OCI-LY3 (cell line): ENCODE measurements at regions not wholly inside any gene's neighbourhood (a gene's known extent, or its start where the extent isn't known, plus 50 kb on each side); places are given as distances from the start of the nearest gene placed in this dataset.
"Not testable (repeated sequence)": the region's sequence is repeated elsewhere in the genome, so short reads cannot be mapped to it uniquely, and the experiment has no call there.

Experiments used
- H2AFZ ChIP-seq: fragments of 200-600, 300-600 bp; shearing (Covaris generic); 2 replicates; pipeline ENCODE4 v1.6.0; 2014; ENCODE audit warnings: antibody characterized with exemption, low read depth, low read length
- H3K27ac ChIP-seq: fragments of 200-600, 300-600 bp; sonication (generic); 2 replicates; pipeline ENCODE4 v1.5.1; 2014; ENCODE audit warnings: mild to moderate bottlenecking, low read length, moderate library complexity, mixed read lengths
- H3K27me3 ChIP-seq: fragments of 200-600, 300-600 bp; sonication (generic); 2 replicates; pipeline ENCODE4 v1.6.1; 2014; ENCODE audit warnings: low read depth, low read length, mixed read lengths
- H3K36me3 ChIP-seq: fragments of 200-600, 300-600 bp; sonication (generic); replicated peaks from 2 replicates; pipeline ENCODE3; 2014; ENCODE audit warnings: low read depth, low read length, mixed read lengths
- H3K4me1 ChIP-seq: fragments of 300-600, 200-600 bp; sonication (generic); 2 replicates; pipeline ENCODE4 v1.6.1; 2014; ENCODE audit warnings: low read length, mixed read lengths
- H3K4me2 ChIP-seq: fragments of 200-600, 300-600 bp; sonication (generic); 2 replicates; pipeline ENCODE4 v1.6.1; 2014; ENCODE audit warnings: low read length, mixed read lengths
- H3K4me3 ChIP-seq: fragments of 300-600, 200-600 bp; sonication (generic); 2 replicates; pipeline ENCODE4 v1.5.1; 2014; ENCODE audit warnings: antibody characterized with exemption, mild to moderate bottlenecking, low read length, moderate library complexity
- H3K79me2 ChIP-seq: fragments of 300-600, 200-600 bp; shearing (Covaris generic); 2 replicates; pipeline ENCODE4 v1.6.1; 2014; ENCODE audit warnings: mild to moderate bottlenecking, low read length, mixed read lengths
- H3K9ac ChIP-seq: fragments of 300-600, 200-600 bp; shearing (Covaris generic); 2 replicates; pipeline ENCODE4 v1.6.0; 2014; ENCODE audit warnings: mild to moderate bottlenecking, low read length, moderate library complexity
- H3K9me3 ChIP-seq: fragments of 200-600, 300-600 bp; shearing (Covaris generic); 2 replicates; pipeline ENCODE4 v1.6.1; 2014; ENCODE audit warnings: low read length, mixed read lengths; ENCODE audit not compliant: insufficient read depth
- H4K20me1 ChIP-seq: fragments of 200-600, 300-600 bp; sonication (generic); 2 replicates; pipeline ENCODE4 v1.6.1; 2016; ENCODE audit warnings: low read length, mixed read lengths; ENCODE audit not compliant: insufficient read depth
- EZH2phosphoT487 ChIP-seq: fragments of 200-600 bp; shearing (Covaris generic); IDR thresholded peaks from 2 replicates; pipeline ENCODE4 v1.6.1; 2018; ENCODE audit warnings: antibody characterized with exemption, mixed run types, low read depth
- TF ChIP-seq, protein P1 (sequence below): fragments of 200-600, 300-600 bp; sonication (generic); IDR thresholded peaks from 2 replicates; pipeline ENCODE4 v1.5.1; 2014; ENCODE audit warnings: antibody characterized with exemption, low read length, low read depth

DNA sequence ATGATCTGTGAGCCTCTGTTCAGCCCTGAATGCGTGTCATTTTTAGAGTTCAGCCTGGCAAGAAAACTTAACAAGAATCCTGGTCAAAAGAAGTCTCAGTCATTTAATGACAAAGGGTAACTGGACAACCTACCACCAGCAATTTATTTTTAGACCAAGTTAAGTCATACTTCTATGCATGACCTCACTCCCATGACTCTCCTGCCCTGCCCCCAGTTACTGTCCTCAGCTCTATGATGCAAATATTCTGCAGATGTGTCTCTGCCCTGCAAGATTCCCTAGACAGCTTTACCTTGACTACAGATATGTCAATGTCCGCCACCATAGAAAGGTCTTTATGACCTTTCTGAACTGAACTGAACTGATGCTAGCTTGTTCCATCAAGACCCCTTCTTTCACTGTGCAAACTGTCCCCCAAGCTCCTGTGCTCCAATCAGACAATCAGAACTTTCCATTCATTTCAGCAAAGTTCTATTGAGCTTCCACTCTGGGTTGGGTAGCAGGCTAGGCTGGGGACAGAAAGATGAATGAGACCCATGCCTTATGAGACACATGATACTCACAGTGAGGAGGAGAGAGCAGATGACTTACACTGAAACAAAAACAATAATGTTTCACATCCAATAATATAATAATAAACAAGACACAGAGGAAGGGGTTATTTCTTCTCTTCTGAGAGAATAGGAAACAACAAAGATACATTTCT, 255.7 kb downstream of the NPIPA8 start:
- H3K27ac ChIP-seq, H2AFZ ChIP-seq, H3K4me2 ChIP-seq, H3K36me3 ChIP-seq, H3K4me3 ChIP-seq, H3K27me3 ChIP-seq, H3K4me1 ChIP-seq, H4K20me1 ChIP-seq, H3K79me2 ChIP-seq, H3K9me3 ChIP-seq, H3K9ac ChIP-seq: not testable (repeated sequence)

DNA sequence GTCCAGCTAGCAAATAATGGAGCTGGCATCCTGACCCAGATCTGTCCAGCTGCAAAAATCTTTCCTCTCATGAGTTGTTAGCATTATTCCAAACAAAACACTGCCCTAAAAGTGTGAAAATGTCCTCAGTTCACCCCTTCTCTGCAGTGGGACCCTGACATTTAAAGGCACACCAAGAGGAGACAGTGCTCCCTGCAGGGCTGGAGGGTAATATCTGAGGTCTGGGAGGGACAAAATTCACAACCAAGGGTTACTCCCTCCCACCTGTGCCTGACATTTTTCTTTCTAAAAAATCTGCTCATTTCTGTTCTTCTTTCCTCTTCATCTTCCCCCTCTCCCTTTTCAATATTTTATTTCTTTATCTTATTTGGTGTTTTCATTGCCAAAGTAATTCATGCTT, 258.6 kb downstream of the NPIPA8 start:
- H3K27ac ChIP-seq, H3K9me3 ChIP-seq, H3K27me3 ChIP-seq, H4K20me1 ChIP-seq, H3K79me2 ChIP-seq, H2AFZ ChIP-seq, H3K4me1 ChIP-seq, H3K36me3 ChIP-seq, H3K4me3 ChIP-seq, H3K9ac ChIP-seq, H3K4me2 ChIP-seq: not testable (repeated sequence)

DNA sequence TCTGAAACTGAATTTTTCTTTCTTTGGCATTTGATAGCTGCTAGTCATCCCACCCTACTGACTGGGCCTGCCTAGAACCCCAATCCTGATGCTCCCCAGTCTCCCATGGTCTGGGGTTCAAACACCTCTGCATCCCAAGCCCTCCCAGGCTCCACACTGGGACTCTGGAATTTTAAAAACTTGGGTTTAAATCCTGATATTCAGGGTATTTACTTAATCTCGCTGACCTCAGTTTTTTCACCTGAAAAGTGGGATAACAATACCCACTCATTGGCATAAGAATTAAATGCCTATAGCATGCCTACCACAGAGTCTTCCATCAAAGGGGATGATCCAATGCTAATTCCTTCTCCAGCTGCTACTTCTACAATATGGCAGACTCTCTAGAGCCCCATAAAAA, 264.4 kb downstream of the NPIPA8 start:
- Histone ChIP-seq H2AFZ (no peak overlapping the region), H4K20me1 (no peaks in the 10 kb centered on the region), H3K27ac (no peak overlapping the region), H3K79me2 (no peaks in the 10 kb centered on the region), H3K4me2 (no peak overlapping the region), H3K36me3 (no peaks in the 10 kb centered on the region), H3K4me1 (no peaks in the 10 kb centered on the region), H3K27me3 (no peaks in the 10 kb centered on the region), H3K9me3 (no peaks in the 10 kb centered on the region), H3K9ac (no peak overlapping the region), H3K4me3 (no peak overlapping the region)
- TF ChIP-seq, protein P1, sequence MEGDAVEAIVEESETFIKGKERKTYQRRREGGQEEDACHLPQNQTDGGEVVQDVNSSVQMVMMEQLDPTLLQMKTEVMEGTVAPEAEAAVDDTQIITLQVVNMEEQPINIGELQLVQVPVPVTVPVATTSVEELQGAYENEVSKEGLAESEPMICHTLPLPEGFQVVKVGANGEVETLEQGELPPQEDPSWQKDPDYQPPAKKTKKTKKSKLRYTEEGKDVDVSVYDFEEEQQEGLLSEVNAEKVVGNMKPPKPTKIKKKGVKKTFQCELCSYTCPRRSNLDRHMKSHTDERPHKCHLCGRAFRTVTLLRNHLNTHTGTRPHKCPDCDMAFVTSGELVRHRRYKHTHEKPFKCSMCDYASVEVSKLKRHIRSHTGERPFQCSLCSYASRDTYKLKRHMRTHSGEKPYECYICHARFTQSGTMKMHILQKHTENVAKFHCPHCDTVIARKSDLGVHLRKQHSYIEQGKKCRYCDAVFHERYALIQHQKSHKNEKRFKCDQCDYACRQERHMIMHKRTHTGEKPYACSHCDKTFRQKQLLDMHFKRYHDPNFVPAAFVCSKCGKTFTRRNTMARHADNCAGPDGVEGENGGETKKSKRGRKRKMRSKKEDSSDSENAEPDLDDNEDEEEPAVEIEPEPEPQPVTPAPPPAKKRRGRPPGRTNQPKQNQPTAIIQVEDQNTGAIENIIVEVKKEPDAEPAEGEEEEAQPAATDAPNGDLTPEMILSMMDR: no peak
- TF ChIP-seq EZH2phosphoT487: no peak

DNA sequence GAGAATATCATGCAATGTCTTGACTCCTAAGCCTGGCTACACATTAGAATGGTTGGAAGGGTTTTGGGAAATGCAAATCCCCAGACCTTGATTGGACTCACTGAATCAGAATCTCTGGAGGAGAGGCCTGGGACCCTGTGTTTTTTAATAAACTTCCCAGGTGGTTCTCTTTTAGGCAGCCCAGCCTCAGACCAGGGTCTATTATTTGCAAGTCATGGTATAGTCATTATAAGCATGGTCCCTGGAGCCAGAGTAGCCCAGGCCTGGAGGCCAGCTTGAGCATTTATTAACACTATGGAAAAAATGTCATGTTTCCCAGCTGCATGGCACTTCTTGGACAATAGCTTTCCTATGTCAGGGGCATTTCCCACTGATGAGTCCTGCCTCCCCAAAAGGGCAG, 266.9 kb downstream of the NPIPA8 start:
- no peaks in the 10 kb centered on the region for H4K20me1 ChIP-seq
- TF ChIP-seq, protein P1: no peak
- TF ChIP-seq EZH2phosphoT487: no peak
- no peaks in the 10 kb centered on the region for H3K79me2 ChIP-seq
- H3K9ac ChIP-seq: no peak overlapping the region
- H3K27me3 ChIP-seq: no peaks in the 10 kb centered on the region
- H3K36me3 ChIP-seq: no peaks in the 10 kb centered on the region
- no peak overlapping the region for H2AFZ ChIP-seq
- H3K4me2 ChIP-seq: no peak overlapping the region
- no peaks in the 10 kb centered on the region for H3K9me3 ChIP-seq
- H3K4me1 ChIP-seq: no peaks in the 10 kb centered on the region
- no peak overlapping the region for H3K27ac ChIP-seq
- no peak overlapping the region for H3K4me3 ChIP-seq

DNA sequence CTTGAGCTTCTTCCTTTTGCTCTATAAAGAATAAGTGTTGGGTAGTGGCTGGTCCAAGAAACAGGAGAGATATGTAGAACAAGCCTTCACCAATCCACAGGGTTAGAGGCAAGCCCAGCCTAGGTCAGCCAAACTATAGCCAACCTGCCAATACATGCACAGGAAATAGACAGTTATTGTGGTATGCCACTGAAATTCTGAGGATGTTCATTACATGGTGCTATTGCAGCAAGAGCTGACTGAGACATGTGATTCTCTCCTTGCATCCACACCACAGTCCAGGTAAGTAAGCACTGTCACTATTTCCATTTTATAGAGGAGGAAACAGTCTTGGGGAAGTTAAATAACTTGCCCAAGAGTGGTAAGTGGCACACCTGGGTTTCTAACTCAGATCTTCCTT, 268.1 kb downstream of the NPIPA8 start:
- Histone ChIP-seq H3K4me2 (no peak overlapping the region), H3K9me3 (no peaks in the 10 kb centered on the region), H3K9ac (no peak overlapping the region), H2AFZ (no peak overlapping the region), H3K79me2 (no peaks in the 10 kb centered on the region), H3K36me3 (no peaks in the 10 kb centered on the region), H3K27me3 (0 out of 2 replicates have a peak, but pooled peaks cover 1% of the 10 kb centered on the region), H3K27ac (no peak overlapping the region), H3K4me1 (no peaks in the 10 kb centered on the region), H3K4me3 (no peak overlapping the region), H4K20me1 (no peaks in the 10 kb centered on the region)
- TF ChIP-seq, protein P1: no peak
- TF ChIP-seq EZH2phosphoT487: no peak
